ENCODE measurements at regions not wholly inside any gene's neighbourhood (a gene's known extent, or its start where the extent isn't known, plus 50 kb on each side); places are given as distances from the start of the nearest gene placed in this dataset.

DNA sequence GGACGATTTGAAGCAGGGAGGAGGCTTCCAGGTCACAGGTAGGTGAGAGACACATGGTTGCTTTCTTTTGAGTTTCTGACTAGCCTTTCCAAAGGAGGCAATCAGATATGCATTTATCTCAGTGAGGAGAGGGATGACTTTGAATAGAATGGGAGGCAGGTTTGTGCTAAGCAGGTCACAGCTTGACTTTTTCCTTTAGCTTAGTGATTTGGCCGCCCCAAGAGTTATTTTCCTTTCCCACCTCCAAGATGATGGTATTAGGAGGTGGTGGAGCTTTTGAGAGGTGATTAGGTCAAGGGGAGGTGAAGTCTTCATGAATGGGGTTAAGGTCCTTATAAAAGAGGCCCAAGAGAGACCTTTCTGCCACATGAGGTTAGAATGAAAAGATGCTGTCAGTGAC is 443.7 kb downstream of the TYW1 start:
- Histone ChIP-seq H4K20me1 (replicated peaks in 1 of 2; ENCODE audit: control insufficient read depth in 1 of 2, insufficient read depth in 2 of 2, low read length in 2 of 2) (no peaks in the 10 kb centered on the region), H4K8ac (ENCODE audit: extremely low read depth, insufficient read depth, low read length) (no peak overlapping the region), H4K91ac (replicated peaks; ENCODE audit: insufficient read length, low read length) (no peak overlapping the region), H3K9ac (replicated peaks in 1 of 4; ENCODE audit: extremely low read depth in 1 of 4, low read depth in 3 of 4, low read length in 3 of 4) (no peak overlapping the region), H3K4me3 (ENCODE audit: extremely low read depth in 1 of 4, insufficient read depth in 2 of 4, low read depth in 3 of 4, low read length in 4 of 4) (no peak overlapping the region), H2BK5ac (ENCODE audit: low read depth, low read length) (no peak overlapping the region), H3K79me1 (ENCODE audit: low read depth, low read length) (no peaks in the 10 kb centered on the region), H4K5ac (ENCODE audit: insufficient read length, low read depth, low read length) (no peak overlapping the region), H3K56ac (replicated peaks; ENCODE audit: insufficient read length, low read depth, low read length) (no peak overlapping the region), H3K4me1 (replicated peaks in 1 of 4; ENCODE audit: control insufficient read depth in 3 of 4, insufficient read depth in 4 of 4, low read length in 3 of 4) (peaks cover 2 to 5% (median 4%) of the 10 kb centered on the region in 4 experiments; a peak in 6 of 7 replicates), H3K27ac (ENCODE audit: low read depth, low read length) (no peak overlapping the region), H3K18ac (ENCODE audit: extremely low read depth, low read length) (no peak overlapping the region), H2BK20ac (ENCODE audit: low read length) (no peak overlapping the region), H3K14ac (ENCODE audit: insufficient read length) (no peak overlapping the region), H2AK5ac (ENCODE audit: low read depth, low read length) (no peak overlapping the region), H3K36me3 (ENCODE audit: control insufficient read depth in 2 of 4, insufficient read depth in 4 of 4, low read length in 3 of 4) (no peaks in the 10 kb centered on the region), H3K4me2 (ENCODE audit: insufficient read depth in 1 of 2, low read depth in 2 of 2, low read length in 2 of 2) (no peak overlapping the region), H3K4ac (replicated peaks; ENCODE audit: insufficient read length, low read depth, low read length) (no peak overlapping the region), H3K9me3 (ENCODE audit: insufficient read depth in 2 of 2, low read depth in 1 of 2, low read length in 1 of 2) (no peaks in the 10 kb centered on the region), H3K27me3 (replicated peaks in 1 of 4; ENCODE audit: control insufficient read depth in 3 of 4, extremely low read depth in 1 of 4, insufficient read depth in 3 of 4, low read length in 3 of 4) (no peaks in the 10 kb centered on the region), H3K79me2 (ENCODE audit: control insufficient read depth in 1 of 2, insufficient read depth in 2 of 2, low read length in 2 of 2) (no peaks in the 10 kb centered on the region), H2BK15ac (ENCODE audit: low read length) (no peak overlapping the region), H2BK120ac (replicated peaks; ENCODE audit: low read depth, low read length) (no peak overlapping the region), H3K23me2 (ENCODE audit: low read depth, low read length) (no peaks in the 10 kb centered on the region), H3K23ac (ENCODE audit: insufficient read length) (no peak overlapping the region), H2AFZ (ENCODE audit: low read length) (no peak overlapping the region), H2BK12ac (ENCODE audit: low read depth, low read length) (no peak overlapping the region)
- no peak for FAIRE-seq
- ChIA-PET CTCF (ENCODE audit: partially characterized antibody) (interaction anchor here (0.6 to 1.3 kb wide), 3 partner anchors 56 to 181 kb away, joined by 3 read pairs; no protein-coding TSS in a partner anchor), POLR2A (ENCODE audit: partially characterized antibody) (no interaction called here)
- 80% methylated on average over 2 of the region's 2 CpGs; no CpG with 5 or more reads in 1 of the 2 experiments for WGBS, 2 experiments (ENCODE audit: extremely low coverage in 1 of 2, insufficient coverage in 1 of 2, insufficient read length in 1 of 2, insufficient replicate concordance in 2 of 2, low coverage in 1 of 2, low lambda C conversion rate in 2 of 2, missing lambda C conversion rate in 1 of 2)
- DNase-seq (ENCODE audit: low read depth in 1 of 2, low spot score in 2 of 2) = no peak
- TF ChIP-seq TBP (IDR thresholded peaks at IDR 0.05; ENCODE audit: low read depth, low read length) (no peak), POLR2AphosphoS5 (IDR thresholded peaks at IDR 0.05; ENCODE audit: low read depth, low read length) (no peak), SIN3A (conservative IDR thresholded peaks at IDR 0.05 in 1 of 2, IDR thresholded peaks at IDR 0.05 in 1 of 2; ENCODE audit: low read depth in 1 of 2, low read length in 2 of 2) (no peak), PHF8 (conservative IDR thresholded peaks at IDR 0.05; ENCODE audit: low read depth, low read length) (no peak), JUN (IDR thresholded peaks at IDR 0.05; ENCODE audit: low read depth, low read length) (no peak), HDAC6 (IDR thresholded peaks at IDR 0.05; ENCODE audit: low read depth, low read length) (no peak), SUZ12 (IDR thresholded peaks at IDR 0.05; ENCODE audit: low read length) (no peak)

Measured in H1 (cell line).